ENCODE measurements at regions not wholly inside any gene's neighbourhood (a gene's known extent, or its start where the extent isn't known, plus 50 kb on each side); places are given as distances from the start of the nearest gene placed in this dataset.

DNA sequence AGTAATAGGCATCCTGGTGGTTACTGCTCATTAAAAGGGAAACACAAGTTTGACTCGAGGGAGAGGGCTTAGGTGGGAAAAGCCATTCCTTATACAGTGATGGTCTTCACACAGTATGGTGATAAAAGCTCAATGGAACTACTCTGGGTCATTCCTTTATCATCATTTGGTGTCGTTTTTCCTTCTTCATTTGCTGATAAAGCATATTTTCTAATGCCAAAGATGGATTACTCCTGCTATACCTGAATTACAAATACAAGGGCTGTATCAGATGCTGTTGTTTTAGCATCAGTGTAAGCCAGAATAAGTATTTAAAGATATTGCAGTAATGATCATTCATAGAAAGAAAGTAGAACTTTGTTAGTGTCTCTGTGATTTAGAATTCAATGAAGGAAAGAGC is 563.7 kb downstream of the PLCL1 start:
- TF ChIP-seq ZNF140 (tag by site-specific recombination; IDR thresholded peaks at IDR 0.05), result no peak
- TF ChIP-seq, protein P1, sequence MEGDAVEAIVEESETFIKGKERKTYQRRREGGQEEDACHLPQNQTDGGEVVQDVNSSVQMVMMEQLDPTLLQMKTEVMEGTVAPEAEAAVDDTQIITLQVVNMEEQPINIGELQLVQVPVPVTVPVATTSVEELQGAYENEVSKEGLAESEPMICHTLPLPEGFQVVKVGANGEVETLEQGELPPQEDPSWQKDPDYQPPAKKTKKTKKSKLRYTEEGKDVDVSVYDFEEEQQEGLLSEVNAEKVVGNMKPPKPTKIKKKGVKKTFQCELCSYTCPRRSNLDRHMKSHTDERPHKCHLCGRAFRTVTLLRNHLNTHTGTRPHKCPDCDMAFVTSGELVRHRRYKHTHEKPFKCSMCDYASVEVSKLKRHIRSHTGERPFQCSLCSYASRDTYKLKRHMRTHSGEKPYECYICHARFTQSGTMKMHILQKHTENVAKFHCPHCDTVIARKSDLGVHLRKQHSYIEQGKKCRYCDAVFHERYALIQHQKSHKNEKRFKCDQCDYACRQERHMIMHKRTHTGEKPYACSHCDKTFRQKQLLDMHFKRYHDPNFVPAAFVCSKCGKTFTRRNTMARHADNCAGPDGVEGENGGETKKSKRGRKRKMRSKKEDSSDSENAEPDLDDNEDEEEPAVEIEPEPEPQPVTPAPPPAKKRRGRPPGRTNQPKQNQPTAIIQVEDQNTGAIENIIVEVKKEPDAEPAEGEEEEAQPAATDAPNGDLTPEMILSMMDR (tag by site-specific recombination; IDR thresholded peaks at IDR 0.05), result no peak
